SU-DHL-6 (cell line): ENCODE measurements at regions not wholly inside any gene's neighbourhood (a gene's known extent, or its start where the extent isn't known, plus 50 kb on each side); places are given as distances from the start of the nearest gene placed in this dataset.

Experiments used
- H2AFZ ChIP-seq: fragments of 200-600 bp; sonication (generic); 2 replicates; pipeline ENCODE4 v1.6.1; 2014; ENCODE audit warnings: low read depth, mild to moderate bottlenecking, moderate library complexity, mixed read lengths, antibody characterized with exemption, low read length; ENCODE audit not compliant: severe bottlenecking
- H3F3A ChIP-seq: fragments of 200-600 bp; shearing (Covaris generic); 2 replicates; pipeline ENCODE4 v1.6.0; 2016; ENCODE audit warnings: antibody characterized with exemption, mild to moderate bottlenecking; ENCODE audit not compliant: insufficient read depth
- H3K27ac ChIP-seq: fragments of 200-600 bp; sonication (generic); 2 replicates; pipeline ENCODE4 v1.5.1; 2016; ENCODE audit warnings: low read depth, mild to moderate bottlenecking, low read length, moderate library complexity, mixed read lengths
- H3K27me3 ChIP-seq: fragments of 200-600 bp; sonication (generic), shearing (Covaris generic); 2 replicates; pipeline ENCODE4 v1.6.0; 2014; ENCODE audit warnings: mild to moderate bottlenecking, low read length
- H3K36me3 ChIP-seq: fragments of 200-600 bp; sonication (generic); 2 replicates; pipeline ENCODE4 v1.6.1; 2014; ENCODE audit warnings: mild to moderate bottlenecking, low read length, mixed read lengths
- H3K4me2 ChIP-seq: fragments of 300-600, 200-600 bp; shearing (Covaris generic), sonication (generic); 2 replicates; pipeline ENCODE4 v1.6.0; 2014; ENCODE audit warnings: low read length, low read depth, mild to moderate bottlenecking; ENCODE audit not compliant: poor library complexity, severe bottlenecking
- H3K4me3 ChIP-seq: fragments of 200-600 bp; sonication (generic); 2 replicates; pipeline ENCODE4 v1.5.1; 2014; ENCODE audit warnings: antibody characterized with exemption, low read length, mild to moderate bottlenecking, mixed read lengths; ENCODE audit not compliant: insufficient read depth, poor library complexity, severe bottlenecking
- H3K79me2 ChIP-seq: fragments of 200-600 bp; sonication (generic); 2 replicates; pipeline ENCODE4 v1.6.1; 2014; ENCODE audit warnings: mild to moderate bottlenecking, low read length, moderate library complexity; ENCODE audit not compliant: insufficient read depth
- H3K9ac ChIP-seq: fragments of 200-600 bp; sonication (generic); 2 replicates; pipeline ENCODE4 v1.7.0; 2014; ENCODE audit warnings: mild to moderate bottlenecking, low read length
- H3K9me2 ChIP-seq: fragments of 200-600 bp; sonication (generic); replicated peaks from 2 replicates; pipeline ENCODE4 v1.6.1; 2014; ENCODE audit warnings: low read length; ENCODE audit not compliant: insufficient read depth
- H3K9me3 ChIP-seq: fragments of 200-600 bp; sonication (generic); 2 replicates; pipeline ENCODE4 v1.6.1; 2014; ENCODE audit warnings: low read length, mixed read lengths; ENCODE audit not compliant: insufficient read depth
- H4K20me1 ChIP-seq: fragments of 200-600 bp; sonication (generic); 2 replicates; pipeline ENCODE4 v1.6.1; 2014; ENCODE audit warnings: low read depth, mild to moderate bottlenecking, antibody characterized with exemption, low read length, moderate library complexity, mixed read lengths
- CTCF ChIP-seq: fragments of 200-600 bp; sonication (generic); IDR thresholded peaks from one replicate; pipeline ENCODE4 v1.5.1; 2017; ENCODE audit warnings: antibody characterized with exemption, mild to moderate bottlenecking, low read length, moderate library complexity; ENCODE audit not compliant: insufficient read depth, poor library complexity, severe bottlenecking
- EZH2phosphoT487 ChIP-seq: fragments of 200-600 bp; sonication (generic), shearing (Covaris generic); conservative IDR thresholded peaks from 2 replicates; pipeline ENCODE4 v1.6.1; 2018; ENCODE audit warnings: mild to moderate bottlenecking, antibody characterized with exemption, low read length, moderate library complexity, mixed read lengths

GRCh38 chr6:74282143-74282689, 586.2 kb downstream of the CD109 start:
- H3K36me3 ChIP-seq: no peaks in the 10 kb centered on the region
- no peak overlapping the region for H3K4me2 ChIP-seq
- H3K27me3 ChIP-seq: no peaks in the 10 kb centered on the region
- no peaks in the 10 kb centered on the region for H3F3A ChIP-seq
- no peaks in the 10 kb centered on the region for H4K20me1 ChIP-seq
- H3K9ac ChIP-seq: no peak overlapping the region
- TF ChIP-seq EZH2phosphoT487 (no peak), CTCF (no peak)
- no peak overlapping the region for H3K27ac ChIP-seq
- no peak overlapping the region for H2AFZ ChIP-seq
- H3K9me2 ChIP-seq: no peaks in the 10 kb centered on the region
- no peaks in the 10 kb centered on the region for H3K9me3 ChIP-seq
- H3K79me2 ChIP-seq: no peaks in the 10 kb centered on the region
- H3K4me3 ChIP-seq: no peak overlapping the region

- Histone ChIP-seq H3K9ac (no peak overlapping the region), H3K4me3 (no peak overlapping the region), H2AFZ (no peak overlapping the region), H3K9me2 (no peaks in the 10 kb centered on the region), H3K79me2 (no peaks in the 10 kb centered on the region), H3K27me3 (no peaks in the 10 kb centered on the region), H3K9me3 (no peaks in the 10 kb centered on the region), H3F3A (no peaks in the 10 kb centered on the region), H3K27ac (no peak overlapping the region), H3K4me2 (no peak overlapping the region), H3K36me3 (no peaks in the 10 kb centered on the region), H4K20me1 (no peaks in the 10 kb centered on the region)
- TF ChIP-seq EZH2phosphoT487 (no peak), CTCF (no peak)
These were observed 584.2 kb downstream of the CD109 start for GRCh38 chr6:74280130-74280692.

GRCh38 chr6:74277777-74278186, 581.8 kb downstream of the CD109 start:
- H3K9me3 ChIP-seq: no peaks in the 10 kb centered on the region
- no peak overlapping the region for H3K9ac ChIP-seq
- H4K20me1 ChIP-seq: no peaks in the 10 kb centered on the region
- no peak overlapping the region for H2AFZ ChIP-seq
- no peak overlapping the region for H3K4me2 ChIP-seq
- no peaks in the 10 kb centered on the region for H3K79me2 ChIP-seq
- H3F3A ChIP-seq: no peaks in the 10 kb centered on the region
- TF ChIP-seq CTCF (no peak), EZH2phosphoT487 (no peak)
- H3K27me3 ChIP-seq: no peaks in the 10 kb centered on the region
- H3K27ac ChIP-seq: no peak overlapping the region
- H3K36me3 ChIP-seq: no peaks in the 10 kb centered on the region
- H3K9me2 ChIP-seq: no peaks in the 10 kb centered on the region
- no peak overlapping the region for H3K4me3 ChIP-seq
